ENCODE measurements at regions not wholly inside any gene's neighbourhood (a gene's known extent, or its start where the extent isn't known, plus 50 kb on each side); places are given as distances from the start of the nearest gene placed in this dataset.
"Not testable (repeated sequence)": the region's sequence is repeated elsewhere in the genome, so short reads cannot be mapped to it uniquely, and the experiment has no call there.

DNA sequence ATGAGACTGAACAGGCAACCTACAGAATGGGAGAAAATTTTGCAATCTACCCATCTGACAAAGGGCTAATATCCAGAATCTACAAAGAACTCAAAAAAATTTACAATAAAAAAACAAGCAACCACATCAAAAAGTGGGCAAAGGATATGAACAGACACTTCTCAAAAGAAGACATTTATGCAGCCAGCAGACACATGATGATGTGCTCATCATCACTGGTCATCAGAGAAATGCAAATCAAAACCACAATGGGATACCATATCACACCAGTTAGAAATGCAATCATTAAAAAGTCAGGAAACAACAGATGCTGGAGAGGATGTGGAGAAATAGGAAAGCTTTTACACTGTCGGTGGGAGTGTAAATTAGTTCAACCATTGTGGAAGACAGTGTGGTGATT is 51.7 kb upstream of the PAXBP1 start:
- CTCF ChIA-PET; POLR2A ChIA-PET; DNase-seq (ENCODE audit: extremely low spot score): not testable (repeated sequence)

DNA sequence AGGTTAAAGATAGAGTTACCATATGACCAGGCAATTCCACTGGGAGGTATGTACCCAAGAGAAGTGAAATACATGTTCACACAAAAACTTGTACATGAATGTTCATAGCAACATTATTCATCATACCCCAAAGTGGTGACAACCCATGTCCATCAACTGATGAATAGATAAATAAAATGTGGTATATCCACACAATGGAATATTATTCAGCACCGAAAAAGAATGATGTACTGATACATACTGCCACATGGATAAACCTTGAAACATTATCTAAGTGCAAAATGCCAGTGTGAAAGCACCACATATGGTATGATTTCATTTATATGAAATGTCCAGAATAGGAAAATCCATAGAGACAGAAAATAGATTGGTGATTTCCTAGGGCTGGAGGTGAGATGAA is 53.4 kb upstream of the PAXBP1 start:
- ChIA-PET POLR2A (no interaction called here), CTCF (interaction anchor here (1.0 kb wide), 1 partner anchor 168 kb away, joined by 3 read pairs; no protein-coding TSS in a partner anchor)
- DNase-seq (ENCODE audit: extremely low spot score): no peak
- no peak for TF ChIP-seq ARNT (IDR thresholded peaks at IDR 0.05)
- no peak for TF ChIP-seq ELF4 (IDR thresholded peaks at IDR 0.05)
- TF ChIP-seq ZNF384 (IDR thresholded peaks at IDR 0.05): no peak
- no peak for TF ChIP-seq SUZ12 (IDR thresholded peaks at IDR 0.05)
- TF ChIP-seq SP1 (IDR thresholded peaks at IDR 0.05): no peak

DNA sequence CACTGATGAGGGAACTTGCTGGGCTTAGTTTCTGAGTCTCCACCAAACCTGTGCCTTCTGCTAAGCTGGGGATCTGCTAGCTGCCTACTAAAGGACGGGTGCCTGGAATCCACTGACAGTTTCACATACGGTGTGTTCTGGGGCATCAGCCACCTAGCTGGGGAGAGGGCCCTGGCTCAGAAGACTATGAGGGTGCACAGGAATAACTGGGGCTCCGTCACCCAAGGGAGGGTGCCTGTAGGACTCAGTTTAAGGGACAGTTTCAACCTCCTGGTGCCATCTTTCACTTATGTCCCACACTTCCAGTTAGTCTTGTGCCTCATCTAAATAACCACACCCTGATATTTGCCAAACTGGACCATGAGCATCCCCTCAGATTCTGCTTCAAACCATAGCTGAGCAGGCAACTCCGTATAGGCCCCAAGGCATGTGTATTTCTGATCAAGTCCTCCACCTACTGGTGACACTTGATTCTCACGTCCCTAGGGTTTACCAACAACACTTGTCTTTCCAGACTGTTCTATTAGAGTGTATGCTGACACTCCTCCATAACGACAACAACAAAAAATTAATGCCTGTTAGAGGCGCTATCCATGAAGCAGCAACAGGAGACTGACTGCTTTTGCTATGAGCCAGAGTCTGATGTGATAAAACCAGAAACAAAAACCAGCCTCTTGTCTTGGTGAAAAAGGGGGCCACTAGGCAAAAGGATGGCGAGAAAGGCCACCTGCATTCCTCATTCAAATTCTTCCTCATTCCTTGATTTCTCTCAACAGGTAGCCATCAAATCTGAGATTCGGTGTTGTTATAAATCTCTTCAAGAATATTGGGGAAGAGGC is 55.0 kb upstream of the PAXBP1 start:
- CTCF ChIA-PET: interaction anchor here (0.6 to 1.0 kb wide), 5 partner anchors 42 to 373 kb away, joined by 3 to 6 read pairs (median 3); no protein-coding TSS in a partner anchor
- no peak for TF ChIP-seq BHLHE40 (IDR thresholded peaks at IDR 0.05; ENCODE audit: borderline replicate concordance)
- no peak for TF ChIP-seq FOXM1 (IDR thresholded peaks at IDR 0.05; ENCODE audit: borderline replicate concordance)
- no peak for TF ChIP-seq ARNT (IDR thresholded peaks at IDR 0.05)
- no peak for TF ChIP-seq TARDBP (IDR thresholded peaks at IDR 0.05)
- TF ChIP-seq CTBP1 (IDR thresholded peaks at IDR 0.05; ENCODE audit: borderline replicate concordance): no peak
- TF ChIP-seq ZNF384 (IDR thresholded peaks at IDR 0.05): no peak
- no peak for TF ChIP-seq L3MBTL2 (conservative IDR thresholded peaks at IDR 0.05)
- TF ChIP-seq NFRKB (IDR thresholded peaks at IDR 0.05): no peak
- TF ChIP-seq FOXA1 (IDR thresholded peaks at IDR 0.05): no peak
- no peak for TF ChIP-seq FOXK2 (IDR thresholded peaks at IDR 0.05)
- TF ChIP-seq, protein P1, sequence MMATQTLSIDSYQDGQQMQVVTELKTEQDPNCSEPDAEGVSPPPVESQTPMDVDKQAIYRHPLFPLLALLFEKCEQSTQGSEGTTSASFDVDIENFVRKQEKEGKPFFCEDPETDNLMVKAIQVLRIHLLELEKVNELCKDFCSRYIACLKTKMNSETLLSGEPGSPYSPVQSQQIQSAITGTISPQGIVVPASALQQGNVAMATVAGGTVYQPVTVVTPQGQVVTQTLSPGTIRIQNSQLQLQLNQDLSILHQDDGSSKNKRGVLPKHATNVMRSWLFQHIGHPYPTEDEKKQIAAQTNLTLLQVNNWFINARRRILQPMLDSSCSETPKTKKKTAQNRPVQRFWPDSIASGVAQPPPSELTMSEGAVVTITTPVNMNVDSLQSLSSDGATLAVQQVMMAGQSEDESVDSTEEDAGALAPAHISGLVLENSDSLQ (IDR thresholded peaks at IDR 0.05): no peak
- TF ChIP-seq LEF1 (IDR thresholded peaks at IDR 0.05; ENCODE audit: borderline replicate concordance): no peak
- TF ChIP-seq ELF4 (IDR thresholded peaks at IDR 0.05): no peak
- TF ChIP-seq SUZ12 (IDR thresholded peaks at IDR 0.05): no peak
- no peak for TF ChIP-seq SP1 (IDR thresholded peaks at IDR 0.05)
- TF ChIP-seq HDGF (IDR thresholded peaks at IDR 0.05; ENCODE audit: borderline replicate concordance): no peak
- POLR2A ChIA-PET: no interaction called here
- peak; percentile 66 for DNase-seq (ENCODE audit: extremely low spot score)

DNA sequence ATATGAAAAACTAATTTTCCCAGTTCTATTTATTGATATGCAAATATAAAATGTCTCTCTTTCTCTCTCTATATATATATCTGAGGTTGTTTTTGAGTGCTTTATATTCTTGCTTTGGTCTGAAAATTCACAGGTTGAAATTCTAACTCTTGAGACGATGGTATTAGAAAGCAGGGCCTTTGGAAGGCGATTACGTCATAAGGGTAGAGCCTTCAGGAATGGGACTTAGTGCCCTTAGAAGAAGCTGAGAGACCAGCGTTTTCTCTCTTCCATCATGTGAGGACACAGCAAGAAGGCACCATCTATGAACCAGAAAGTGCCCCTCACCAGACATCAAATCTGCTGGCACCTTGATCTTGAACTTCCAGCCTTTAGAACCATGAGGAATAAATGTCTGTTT is 57.4 kb upstream of the PAXBP1 start:
- ChIA-PET CTCF (no interaction called here), POLR2A (no interaction called here)

DNA sequence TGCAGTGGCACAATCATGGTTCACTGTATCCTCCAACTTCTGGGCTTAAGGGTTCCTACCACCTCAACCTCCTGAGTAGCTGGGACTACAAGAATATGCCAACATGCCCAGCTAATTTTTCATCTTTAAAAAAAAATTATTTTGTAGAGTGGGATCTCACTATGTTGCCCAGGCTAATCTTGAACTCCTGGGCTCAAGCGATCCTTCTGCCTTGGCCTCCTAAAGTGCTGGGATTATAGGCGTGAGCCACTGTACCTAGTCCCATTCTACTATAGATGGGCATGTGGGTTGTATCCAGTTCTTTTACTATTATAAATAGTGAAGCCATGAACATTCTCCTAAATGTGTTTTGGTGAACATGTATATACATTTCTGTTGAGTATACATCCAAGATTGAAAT is 57.9 kb upstream of the PAXBP1 start:
- CTCF ChIA-PET: no interaction called here

More for the DNA sequence above, 57.4 kb upstream of the PAXBP1 start:
- TF ChIP-seq SUZ12 (IDR thresholded peaks at IDR 0.05) (no peak), FOXK2 (IDR thresholded peaks at IDR 0.05) (no peak), ARNT (IDR thresholded peaks at IDR 0.05) (no peak), TARDBP (IDR thresholded peaks at IDR 0.05) (no peak), HDGF (IDR thresholded peaks at IDR 0.05; ENCODE audit: borderline replicate concordance) (no peak), BHLHE40 (IDR thresholded peaks at IDR 0.05; ENCODE audit: borderline replicate concordance) (no peak), LEF1 (IDR thresholded peaks at IDR 0.05; ENCODE audit: borderline replicate concordance) (no peak)
- no peak for DNase-seq (ENCODE audit: extremely low spot score)

DNA sequence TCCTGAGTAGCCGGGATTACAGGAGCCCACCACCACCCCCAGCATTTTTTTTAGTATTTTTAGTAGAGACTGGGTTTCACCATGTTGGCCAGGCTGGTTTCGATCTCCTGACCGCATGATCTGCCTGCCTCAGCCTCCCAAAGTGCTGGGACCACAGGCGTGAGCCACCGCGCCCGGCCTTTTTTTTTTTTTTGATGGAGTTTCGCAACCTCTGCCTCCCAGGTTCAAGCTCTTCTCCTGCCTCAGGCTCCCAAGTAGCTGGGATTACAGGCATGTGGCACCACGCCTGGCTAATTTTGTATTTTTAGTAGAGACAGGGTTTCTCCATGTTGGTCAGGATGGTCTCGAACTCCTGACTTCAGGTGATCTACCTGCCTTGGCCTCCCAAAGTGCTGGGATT is 60.2 kb upstream of the PAXBP1 start:
- CTCF ChIA-PET: interaction anchor here (0.8 kb wide), 1 partner anchor 179 kb away, joined by 3 read pairs; no protein-coding TSS in a partner anchor
- DNase-seq (ENCODE audit: extremely low spot score); POLR2A ChIA-PET: not testable (repeated sequence)

More for the DNA sequence above, 57.9 kb upstream of the PAXBP1 start:
- DNase-seq (ENCODE audit: extremely low spot score): no peak
- no peak for TF ChIP-seq TARDBP (IDR thresholded peaks at IDR 0.05)
- TF ChIP-seq SUZ12 (IDR thresholded peaks at IDR 0.05): no peak
- no peak for TF ChIP-seq BHLHE40 (IDR thresholded peaks at IDR 0.05; ENCODE audit: borderline replicate concordance)
- no peak for TF ChIP-seq HDGF (IDR thresholded peaks at IDR 0.05; ENCODE audit: borderline replicate concordance)
- TF ChIP-seq, protein P1 (IDR thresholded peaks at IDR 0.05): no peak
- no peak for TF ChIP-seq ZNF384 (IDR thresholded peaks at IDR 0.05)
- no peak for TF ChIP-seq ARNT (IDR thresholded peaks at IDR 0.05)
- no peak for TF ChIP-seq NFRKB (IDR thresholded peaks at IDR 0.05)
- no peak for TF ChIP-seq FOXK2 (IDR thresholded peaks at IDR 0.05)
- no peak for TF ChIP-seq FOXM1 (IDR thresholded peaks at IDR 0.05; ENCODE audit: borderline replicate concordance)
- no peak for TF ChIP-seq CTBP1 (IDR thresholded peaks at IDR 0.05; ENCODE audit: borderline replicate concordance)
- POLR2A ChIA-PET: no interaction called here

DNA sequence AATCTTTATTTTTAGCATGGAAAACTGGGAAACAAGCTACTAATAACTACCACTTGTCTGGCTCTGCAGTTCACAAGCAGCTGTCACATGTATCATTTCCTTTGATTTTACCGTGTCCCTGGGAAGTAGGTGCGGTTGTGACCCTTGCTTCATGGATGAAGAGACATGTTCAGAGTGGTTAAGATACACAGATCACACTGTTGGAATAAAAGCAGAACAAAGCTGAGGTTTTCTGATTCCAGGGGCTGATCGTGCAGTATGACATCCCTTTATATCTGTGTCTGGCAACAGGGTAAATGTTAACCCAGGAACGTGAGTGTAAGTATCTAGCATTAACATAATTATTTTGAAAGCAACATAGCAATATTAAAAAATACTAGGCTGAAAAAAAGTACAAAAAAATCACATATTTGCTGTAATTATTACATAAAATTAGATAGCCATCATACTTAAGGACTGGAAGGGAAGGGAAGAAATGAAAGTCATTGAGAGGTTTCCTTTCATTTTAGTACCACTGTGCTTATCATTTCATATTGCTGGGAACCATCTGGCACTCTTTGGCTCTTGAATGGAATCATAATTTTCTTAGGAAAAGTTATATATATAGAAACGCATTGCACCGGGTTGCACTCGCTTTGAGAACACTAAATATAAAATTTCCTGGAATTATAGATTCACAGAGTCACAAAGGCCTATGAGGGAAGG is 62.8 kb upstream of the PAXBP1 start:
- no peak for TF ChIP-seq ARNT (IDR thresholded peaks at IDR 0.05)
- ChIA-PET CTCF (no interaction called here), POLR2A (no interaction called here)
- no peak for DNase-seq (ENCODE audit: extremely low spot score)

DNA sequence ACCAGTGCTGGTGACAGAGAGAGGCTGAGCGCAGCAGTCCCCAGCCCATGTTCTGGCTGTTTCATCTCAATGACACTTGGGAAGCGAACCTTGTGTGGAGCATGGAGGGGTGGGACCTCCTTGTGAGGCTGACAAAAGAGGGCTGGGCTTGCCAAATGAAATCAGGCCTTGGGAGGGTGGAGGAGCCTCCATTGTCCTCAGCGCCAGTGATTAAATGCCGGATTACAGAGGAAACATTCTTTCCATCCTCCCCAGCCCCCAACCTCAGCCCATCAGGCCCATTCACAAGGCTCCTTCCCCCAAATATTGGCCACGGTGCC is 63.3 kb upstream of the PAXBP1 start:
- TF ChIP-seq ZNF384 (IDR thresholded peaks at IDR 0.05): no peak
- TF ChIP-seq, protein P1 (IDR thresholded peaks at IDR 0.05): no peak
- ChIA-PET CTCF (no interaction called here), POLR2A (no interaction called here)
- no peak for DNase-seq (ENCODE audit: extremely low spot score)
